ENCODE measurements at regions not wholly inside any gene's neighbourhood (a gene's known extent, or its start where the extent isn't known, plus 50 kb on each side); places are given as distances from the start of the nearest gene placed in this dataset.

DNA sequence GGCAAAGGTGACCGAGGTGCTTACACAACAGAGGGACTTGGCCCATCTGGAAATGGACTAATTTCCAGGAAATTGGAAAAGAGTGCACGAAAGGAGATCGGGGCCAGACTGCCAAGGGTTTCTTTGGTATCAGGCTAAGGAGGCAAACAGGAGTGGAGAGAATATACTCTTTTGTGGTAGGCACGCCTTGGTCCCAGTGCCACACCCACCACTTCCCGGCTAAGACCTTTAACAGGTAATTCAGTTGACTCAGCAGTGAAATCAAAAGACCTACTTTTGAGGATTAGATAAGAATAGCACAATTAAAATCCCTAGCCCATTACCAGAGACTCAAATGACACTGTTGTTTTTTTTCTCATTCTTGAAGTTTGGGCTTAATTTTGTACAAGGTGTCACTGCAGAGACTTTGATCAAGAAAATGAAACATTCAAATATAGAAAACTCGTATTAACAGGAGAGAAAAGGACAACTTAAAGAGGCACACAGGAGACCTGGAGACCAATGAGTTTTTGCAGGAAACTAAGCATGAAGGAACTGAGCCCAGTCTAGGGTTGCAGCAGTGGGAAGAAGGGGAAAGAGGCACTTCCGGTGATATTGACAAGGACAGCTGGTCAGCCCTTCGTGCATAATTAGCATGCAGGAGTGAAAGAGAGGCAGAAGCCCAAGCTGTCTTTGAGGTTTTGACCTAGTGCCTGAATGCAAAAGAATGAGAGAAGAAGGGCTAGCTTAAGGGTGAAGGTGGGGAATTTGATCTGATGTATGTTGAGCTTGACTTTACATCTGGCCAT, 265.5 kb upstream of the CCL2 start:
- TF ChIP-seq, protein P1, sequence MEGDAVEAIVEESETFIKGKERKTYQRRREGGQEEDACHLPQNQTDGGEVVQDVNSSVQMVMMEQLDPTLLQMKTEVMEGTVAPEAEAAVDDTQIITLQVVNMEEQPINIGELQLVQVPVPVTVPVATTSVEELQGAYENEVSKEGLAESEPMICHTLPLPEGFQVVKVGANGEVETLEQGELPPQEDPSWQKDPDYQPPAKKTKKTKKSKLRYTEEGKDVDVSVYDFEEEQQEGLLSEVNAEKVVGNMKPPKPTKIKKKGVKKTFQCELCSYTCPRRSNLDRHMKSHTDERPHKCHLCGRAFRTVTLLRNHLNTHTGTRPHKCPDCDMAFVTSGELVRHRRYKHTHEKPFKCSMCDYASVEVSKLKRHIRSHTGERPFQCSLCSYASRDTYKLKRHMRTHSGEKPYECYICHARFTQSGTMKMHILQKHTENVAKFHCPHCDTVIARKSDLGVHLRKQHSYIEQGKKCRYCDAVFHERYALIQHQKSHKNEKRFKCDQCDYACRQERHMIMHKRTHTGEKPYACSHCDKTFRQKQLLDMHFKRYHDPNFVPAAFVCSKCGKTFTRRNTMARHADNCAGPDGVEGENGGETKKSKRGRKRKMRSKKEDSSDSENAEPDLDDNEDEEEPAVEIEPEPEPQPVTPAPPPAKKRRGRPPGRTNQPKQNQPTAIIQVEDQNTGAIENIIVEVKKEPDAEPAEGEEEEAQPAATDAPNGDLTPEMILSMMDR (IDR thresholded peaks at IDR 0.05) = no peak
- TF ChIP-seq POLR2A (IDR thresholded peaks at IDR 0.05) = no peak

Data from Peyer's patch (tissue), 4 donors.